ENCODE measurements at regions not wholly inside any gene's neighbourhood (a gene's known extent, or its start where the extent isn't known, plus 50 kb on each side); places are given as distances from the start of the nearest gene placed in this dataset.

DNA sequence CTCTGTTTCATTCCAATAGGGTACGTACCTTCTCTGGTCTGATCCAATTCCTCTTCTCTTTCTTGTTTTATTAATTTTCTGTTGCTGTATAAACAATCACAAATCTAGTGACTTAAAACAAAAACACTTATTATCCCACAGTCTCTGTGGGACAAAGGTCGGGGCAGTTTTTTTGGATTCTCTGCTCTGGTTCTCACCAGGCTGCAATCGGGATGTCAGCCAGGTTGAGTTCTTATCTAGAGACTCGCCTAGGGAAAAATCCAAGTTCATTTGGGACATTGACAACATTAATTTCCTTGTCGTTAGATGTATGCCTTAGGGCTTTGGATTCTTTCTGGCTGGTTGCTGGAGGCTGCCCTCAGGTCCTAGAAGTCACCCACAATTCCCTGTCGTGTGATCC, 430.5 kb upstream of the RORB start:
- Histone ChIP-seq H3K56ac (ENCODE audit: extremely low read depth, insufficient read depth, low read length) (no peak overlapping the region), H3K18ac (ENCODE audit: low read depth, low read length) (no peak overlapping the region), H3K27me3 (ENCODE audit: control insufficient read depth, insufficient read depth, low read length) (no peaks in the 10 kb centered on the region), H4K91ac (ENCODE audit: insufficient read depth, low read depth, low read length) (no peak overlapping the region), H2AK5ac (ENCODE audit: low read depth, low read length) (no peak overlapping the region), H3K9me3 (ENCODE audit: control insufficient read depth, insufficient read depth, low read length) (0 out of 2 replicates have a peak, but pooled peaks cover 1% of the 10 kb centered on the region), H3K4ac (ENCODE audit: low read depth, low read length) (no peak overlapping the region), H2BK20ac (ENCODE audit: low read depth, low read length) (no peak overlapping the region), H4K20me1 (ENCODE audit: insufficient read depth, low read length) (no peaks in the 10 kb centered on the region), H4K8ac (ENCODE audit: low read depth in 2 of 2, low read length in 2 of 2) (no peak overlapping the region), H2BK5ac (ENCODE audit: low read depth, low read length, poor library complexity, severe bottlenecking) (no peak overlapping the region), H3K4me3 (ENCODE audit: insufficient read depth, low read depth, low read length) (no peak overlapping the region), H3K4me2 (ENCODE audit: low read depth, low read length) (no peak overlapping the region), H2AK9ac (replicated peaks; ENCODE audit: low read depth, low read length, poor library complexity) (no peak overlapping the region), H3K36me3 (ENCODE audit: control insufficient read depth, insufficient read depth, low read length) (no peaks in the 10 kb centered on the region), H4K5ac (ENCODE audit: low read depth, low read length) (no peak overlapping the region), H3K9ac (ENCODE audit: low read depth, low read length) (no peak overlapping the region), H2BK15ac (ENCODE audit: low read depth, low read length) (no peak overlapping the region), H2BK120ac (ENCODE audit: low read depth, low read length) (no peak overlapping the region), H3K14ac (replicated peaks; ENCODE audit: low read depth, low read length) (no peak overlapping the region), H3K4me1 (ENCODE audit: control insufficient read depth, insufficient read depth, low read length) (no peaks in the 10 kb centered on the region), H3K79me1 (ENCODE audit: low read depth in 1 of 2, low read length in 2 of 2) (no peaks in the 10 kb centered on the region), H2AFZ (replicated peaks; ENCODE audit: low read length, poor library complexity) (no peak overlapping the region), H3K9me1 (ENCODE audit: insufficient read depth, low read length) (no peaks in the 10 kb centered on the region), H3K23ac (ENCODE audit: low read depth, low read length) (no peak overlapping the region), H3K27ac (ENCODE audit: insufficient read depth, low read length) (no peak overlapping the region)
- in situ Hi-C loops (cut with MboI; ENCODE audit: low sequenced_read_pairs) (no loop called here), intact Hi-C loops (cut with micrococcal nuclease) (no loop called here), dilution Hi-C loops (cut with HindIII; ENCODE audit: low sequenced_read_pairs, unreplicated experiment) (no loop called here)
- TF ChIP-seq CHD1 (IDR thresholded peaks at IDR 0.05; ENCODE audit: low read depth, low read length) (no peak), MAFK (IDR thresholded peaks at IDR 0.05; ENCODE audit: low read depth, low read length) (no peak), SMC3 (IDR thresholded peaks at IDR 0.05; ENCODE audit: low read depth, low read length) (no peak), BHLHE40 (IDR thresholded peaks at IDR 0.05; ENCODE audit: low read depth, low read length) (no peak), MXI1 (IDR thresholded peaks at IDR 0.05; ENCODE audit: borderline replicate concordance, low read depth, low read length) (no peak), POLR2A (IDR thresholded peaks at IDR 0.05; ENCODE audit: low read depth, low read length) (no peak), MAZ (IDR thresholded peaks at IDR 0.05; ENCODE audit: borderline replicate concordance, low read depth, low read length) (no peak), RFX5 (IDR thresholded peaks at IDR 0.05; ENCODE audit: low read depth, low read length) (no peak), RCOR1 (IDR thresholded peaks at IDR 0.05; ENCODE audit: insufficient replicate concordance, low read length) (no peak), FOS (IDR thresholded peaks at IDR 0.05; ENCODE audit: low read depth, low read length) (no peak), NFE2L2 (IDR thresholded peaks at IDR 0.05; ENCODE audit: low read depth, low read length) (no peak), CEBPB (IDR thresholded peaks at IDR 0.05; ENCODE audit: low read depth, low read length) (no peak), RAD21 (IDR thresholded peaks at IDR 0.05; ENCODE audit: low read length) (no peak)
- TF ChIP-seq, protein P1, sequence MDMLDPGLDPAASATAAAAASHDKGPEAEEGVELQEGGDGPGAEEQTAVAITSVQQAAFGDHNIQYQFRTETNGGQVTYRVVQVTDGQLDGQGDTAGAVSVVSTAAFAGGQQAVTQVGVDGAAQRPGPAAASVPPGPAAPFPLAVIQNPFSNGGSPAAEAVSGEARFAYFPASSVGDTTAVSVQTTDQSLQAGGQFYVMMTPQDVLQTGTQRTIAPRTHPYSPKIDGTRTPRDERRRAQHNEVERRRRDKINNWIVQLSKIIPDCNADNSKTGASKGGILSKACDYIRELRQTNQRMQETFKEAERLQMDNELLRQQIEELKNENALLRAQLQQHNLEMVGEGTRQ (IDR thresholded peaks at IDR 0.05; ENCODE audit: low read depth, low read length): no peak
- TF ChIP-seq, protein P2, sequence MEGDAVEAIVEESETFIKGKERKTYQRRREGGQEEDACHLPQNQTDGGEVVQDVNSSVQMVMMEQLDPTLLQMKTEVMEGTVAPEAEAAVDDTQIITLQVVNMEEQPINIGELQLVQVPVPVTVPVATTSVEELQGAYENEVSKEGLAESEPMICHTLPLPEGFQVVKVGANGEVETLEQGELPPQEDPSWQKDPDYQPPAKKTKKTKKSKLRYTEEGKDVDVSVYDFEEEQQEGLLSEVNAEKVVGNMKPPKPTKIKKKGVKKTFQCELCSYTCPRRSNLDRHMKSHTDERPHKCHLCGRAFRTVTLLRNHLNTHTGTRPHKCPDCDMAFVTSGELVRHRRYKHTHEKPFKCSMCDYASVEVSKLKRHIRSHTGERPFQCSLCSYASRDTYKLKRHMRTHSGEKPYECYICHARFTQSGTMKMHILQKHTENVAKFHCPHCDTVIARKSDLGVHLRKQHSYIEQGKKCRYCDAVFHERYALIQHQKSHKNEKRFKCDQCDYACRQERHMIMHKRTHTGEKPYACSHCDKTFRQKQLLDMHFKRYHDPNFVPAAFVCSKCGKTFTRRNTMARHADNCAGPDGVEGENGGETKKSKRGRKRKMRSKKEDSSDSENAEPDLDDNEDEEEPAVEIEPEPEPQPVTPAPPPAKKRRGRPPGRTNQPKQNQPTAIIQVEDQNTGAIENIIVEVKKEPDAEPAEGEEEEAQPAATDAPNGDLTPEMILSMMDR (conservative IDR thresholded peaks at IDR 0.05; ENCODE audit: low read depth, low read length): no peak
- TF ChIP-seq, protein P3, sequence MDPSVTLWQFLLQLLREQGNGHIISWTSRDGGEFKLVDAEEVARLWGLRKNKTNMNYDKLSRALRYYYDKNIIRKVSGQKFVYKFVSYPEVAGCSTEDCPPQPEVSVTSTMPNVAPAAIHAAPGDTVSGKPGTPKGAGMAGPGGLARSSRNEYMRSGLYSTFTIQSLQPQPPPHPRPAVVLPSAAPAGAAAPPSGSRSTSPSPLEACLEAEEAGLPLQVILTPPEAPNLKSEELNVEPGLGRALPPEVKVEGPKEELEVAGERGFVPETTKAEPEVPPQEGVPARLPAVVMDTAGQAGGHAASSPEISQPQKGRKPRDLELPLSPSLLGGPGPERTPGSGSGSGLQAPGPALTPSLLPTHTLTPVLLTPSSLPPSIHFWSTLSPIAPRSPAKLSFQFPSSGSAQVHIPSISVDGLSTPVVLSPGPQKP (IDR thresholded peaks at IDR 0.05; ENCODE audit: borderline replicate concordance, low read depth, low read length): no peak
- ChIA-PET POLR2A (ENCODE audit: unreplicated experiment) (no interaction called here), CTCF (no interaction called here)
- no TSS peak for BruUV-seq (replicated peaks)
- ATAC-seq (ENCODE audit: low read depth): no peak
- no peak for DNase-seq
- 40% methylated on average over 4 of the region's 6 CpGs; no CpG with 5 or more reads in 1 of the 2 experiments for WGBS, 2 experiments (ENCODE audit: extremely low coverage in 2 of 2, insufficient read length in 1 of 2)

All from IMR-90 (cell line).